ENCODE measurements at regions not wholly inside any gene's neighbourhood (a gene's known extent, or its start where the extent isn't known, plus 50 kb on each side); places are given as distances from the start of the nearest gene placed in this dataset.

DNA sequence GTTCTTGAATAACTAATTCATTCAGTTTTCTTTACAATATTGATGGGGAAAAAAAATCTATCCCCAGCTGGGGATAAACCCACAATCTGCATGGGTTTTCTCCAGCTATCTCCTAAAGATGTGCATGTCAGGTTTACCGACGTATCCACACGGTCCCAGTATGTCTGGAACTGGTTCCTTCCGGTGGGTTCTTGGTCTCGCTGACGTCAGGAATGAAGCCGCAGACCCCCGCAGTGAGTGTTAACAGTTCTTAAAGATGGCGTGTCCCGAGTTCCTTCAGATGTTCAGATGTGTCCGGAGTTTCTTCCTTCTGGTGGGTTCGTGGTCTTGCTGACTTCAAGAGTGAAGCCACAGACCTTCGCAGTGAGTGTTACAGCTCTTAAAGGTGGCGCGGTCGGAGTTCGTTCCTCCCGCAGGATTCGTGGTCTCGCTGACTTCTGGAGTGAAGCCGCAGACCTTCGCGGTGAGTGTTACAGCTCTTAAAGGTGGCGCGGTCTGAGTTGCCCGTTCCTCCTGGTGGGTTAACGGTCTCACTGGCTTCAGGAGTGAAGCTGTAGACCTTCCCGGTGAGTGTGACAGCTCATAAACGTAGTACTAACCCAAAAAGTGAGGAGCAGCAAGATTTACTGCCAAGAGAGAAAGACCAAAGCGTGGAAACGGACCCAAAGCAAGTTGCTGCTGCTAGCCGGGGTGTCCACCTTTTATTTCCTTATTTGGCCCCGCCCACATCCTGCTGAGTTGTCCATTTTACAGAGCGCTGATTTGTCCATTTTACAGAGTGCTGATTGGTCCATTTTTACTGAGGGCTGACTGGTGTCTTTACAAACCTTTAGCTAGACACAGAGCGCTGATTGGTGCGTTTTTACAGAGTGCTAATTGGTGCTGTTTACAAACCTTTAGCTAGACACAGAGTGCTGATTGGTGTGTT lies 195.1 kb upstream of the NR2F2 start:
- intact Hi-C loops (cut with DNase I): no loop called here
- no peak for ATAC-seq
- Histone ChIP-seq H3K27ac (no peak overlapping the region), H3K4me1 (no peaks in the 10 kb centered on the region), H3K9me3 (no peaks in the 10 kb centered on the region), H3K27me3 (no peaks in the 10 kb centered on the region), H3K36me3 (no peaks in the 10 kb centered on the region), H3K4me3 (no peak overlapping the region)
- no peak for TF ChIP-seq CTCF (IDR thresholded peaks at IDR 0.05)
- peak in 1 of 4 donors; percentile 33 for DNase-seq

- DNase-seq (no peak), ATAC-seq (no peak)
- Histone ChIP-seq H3K4me3 (no peak overlapping the region), H3K4me1 (no peaks in the 10 kb centered on the region), H3K27ac (no peak overlapping the region), H3K9me3 (no peaks in the 10 kb centered on the region), H3K27me3 (no peaks in the 10 kb centered on the region), H3K36me3 (no peaks in the 10 kb centered on the region)
- intact Hi-C loops (cut with DNase I): no loop called here
- no peak for TF ChIP-seq CTCF (IDR thresholded peaks at IDR 0.05)
Observed at GRCh38 chr15:96138985-96139384, 191.5 kb upstream of the NR2F2 start.

GRCh38 chr15:96142498-96142897 lies 188.0 kb upstream of the NR2F2 start:
- Histone ChIP-seq H3K4me3 (no peak overlapping the region), H3K9me3 (no peaks in the 10 kb centered on the region), H3K36me3 (no peaks in the 10 kb centered on the region), H3K27ac (no peak overlapping the region), H3K27me3 (no peaks in the 10 kb centered on the region), H3K4me1 (no peaks in the 10 kb centered on the region)
- no peak for DNase-seq
- no peak for ATAC-seq
- TF ChIP-seq CTCF (IDR thresholded peaks at IDR 0.05): no peak
- intact Hi-C loops (cut with DNase I): no loop called here

GRCh38 chr15:96144734-96145133 lies 185.8 kb upstream of the NR2F2 start:
- Histone ChIP-seq H3K36me3 (no peaks in the 10 kb centered on the region), H3K27me3 (no peaks in the 10 kb centered on the region)
- intact Hi-C loops (cut with DNase I): no loop called here

More at GRCh38 chr15:96144734-96145133, 185.8 kb upstream of the NR2F2 start:
- Histone ChIP-seq H3K4me1 (no peaks in the 10 kb centered on the region), H3K9me3 (no peaks in the 10 kb centered on the region), H3K27ac (no peak overlapping the region), H3K4me3 (no peak overlapping the region)
- TF ChIP-seq CTCF (IDR thresholded peaks at IDR 0.05): no peak
- DNase-seq (no peak), ATAC-seq (no peak)
